Ovary (tissue), 7 donors: ENCODE measurements at regions not wholly inside any gene's neighbourhood (a gene's known extent, or its start where the extent isn't known, plus 50 kb on each side); places are given as distances from the start of the nearest gene placed in this dataset.

Experiments used
- DNase-seq, 5 donors: peaks; one replicate each; pipeline ENCODE4 v3.0.0-alpha.2; 2019 to 2020
- H3K27ac ChIP-seq, 2 donors: fragments of 200-600 bp; one replicate each; pipeline versions ENCODE4 v1.5.1 to v1.8.0; 2019 to 2022
- H3K27me3 ChIP-seq: fragments of 200-600 bp; one replicate; pipeline ENCODE4 v1.8.0; 2022
- H3K36me3 ChIP-seq: fragments of 200-600 bp; sonication (generic); one replicate; pipeline ENCODE4 v1.5.1; 2019
- H3K4me1 ChIP-seq: one replicate; pipeline ENCODE4 v1.8.1; 2013; ENCODE audit warnings: mild to moderate bottlenecking, moderate library complexity; ENCODE audit not compliant: insufficient read depth
- H3K4me3 ChIP-seq: fragments of 200-600 bp; sonication (generic); one replicate; pipeline ENCODE4 v1.5.1; 2017
- H3K9me3 ChIP-seq, 2 donors: fragments of 200-600 bp in 1 of 2; sonication (generic) in 1 of 2; one replicate each; pipeline versions ENCODE4 v1.5.1 to v1.8.1; 2013 to 2019; ENCODE audit warnings: mild to moderate bottlenecking in 1 of 2, moderate library complexity in 1 of 2
- EP300 ChIP-seq: sonication (generic); formaldehyde crosslinking; IDR thresholded peaks from one replicate; pipeline ENCODE4 v1.6.1; 2017; ENCODE audit warnings: antibody characterized with exemption
- POLR2A ChIP-seq: fragments of 450-650 bp; IDR thresholded peaks from one replicate; pipeline ENCODE4 v1.6.1; 2017; ENCODE audit warnings: antibody characterized with exemption, mild to moderate bottlenecking, moderate library complexity
- WGBS, 3 donors: extraction: QIAGEN DNeasy Blood & Tissue Kit in 1 of 3; methylation state at CpG; one replicate each; pipeline versions ENCODE4 v1.1.5 to v1.1.7; 2013 to 2017; 5-methylcytosine and 5-hydroxymethylcytosine counted together
- intact Hi-C, 4 donors: fragments of 100-400 bp; cut with DNase I; formaldehyde crosslinking; loops; one replicate each; pipeline versions ENCODE4 v1.11.0 to v1.15.1; 2022 to 2023
- TF ChIP-seq, protein P1 (sequence below), 3 donors: fragments of 450-650 bp in 2 of 3; fragments of 200-600 bp in 1 of 3; IDR thresholded peaks; one replicate each; pipeline versions ENCODE4 v1.5.1 to v1.8.0; 2016 to 2022; ENCODE audit warnings: antibody characterized with exemption in 3 of 3, mild to moderate bottlenecking in 1 of 3
- donor health status: DM: no; HTN: no; CAD: no; lungs with moderate emphysema.
- donor health status: DM: no; HTN: no; CAD: no.
- donor health status: Bipolar disorder and iron deficiency.
- donor health status: DM: no; HTN: no; CAD: no.
- donor health status: DM: yes; HTN: yes; CAD: no.

DNA sequence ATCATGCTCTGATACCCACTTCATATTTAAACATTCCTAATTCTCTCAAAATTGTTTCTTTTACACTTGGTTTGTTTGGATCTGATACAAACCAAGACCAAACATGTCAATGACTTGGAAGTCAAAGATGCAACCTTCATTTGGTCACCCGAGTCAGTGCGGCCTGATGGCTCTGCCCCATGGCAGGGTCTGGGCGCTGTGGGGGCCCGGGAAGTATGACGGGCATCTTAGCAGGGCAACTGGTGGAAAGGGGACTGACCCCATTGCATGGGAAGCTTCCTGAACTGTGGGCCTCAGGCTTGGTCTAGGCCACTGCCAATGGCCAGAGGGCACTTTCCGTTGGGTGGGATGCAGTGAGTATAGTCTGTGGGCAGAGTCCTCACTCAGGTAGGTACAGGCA, 178.0 kb downstream of the KATNIP start:
- H3K4me1 ChIP-seq = peaks cover 2% of the 10 kb centered on the region
- no peaks in the 10 kb centered on the region for H3K36me3 ChIP-seq
- no peak overlapping the region for H3K27ac ChIP-seq
- H3K9me3 ChIP-seq = no peaks in the 10 kb centered on the region
- WGBS, 3 donors = 96 to 98% (median 97%) methylated on average over 6 of the region's 6 CpGs
- H3K27me3 ChIP-seq = no peaks in the 10 kb centered on the region
- TF ChIP-seq POLR2A (no peak), EP300 (no peak)
- TF ChIP-seq, protein P1, sequence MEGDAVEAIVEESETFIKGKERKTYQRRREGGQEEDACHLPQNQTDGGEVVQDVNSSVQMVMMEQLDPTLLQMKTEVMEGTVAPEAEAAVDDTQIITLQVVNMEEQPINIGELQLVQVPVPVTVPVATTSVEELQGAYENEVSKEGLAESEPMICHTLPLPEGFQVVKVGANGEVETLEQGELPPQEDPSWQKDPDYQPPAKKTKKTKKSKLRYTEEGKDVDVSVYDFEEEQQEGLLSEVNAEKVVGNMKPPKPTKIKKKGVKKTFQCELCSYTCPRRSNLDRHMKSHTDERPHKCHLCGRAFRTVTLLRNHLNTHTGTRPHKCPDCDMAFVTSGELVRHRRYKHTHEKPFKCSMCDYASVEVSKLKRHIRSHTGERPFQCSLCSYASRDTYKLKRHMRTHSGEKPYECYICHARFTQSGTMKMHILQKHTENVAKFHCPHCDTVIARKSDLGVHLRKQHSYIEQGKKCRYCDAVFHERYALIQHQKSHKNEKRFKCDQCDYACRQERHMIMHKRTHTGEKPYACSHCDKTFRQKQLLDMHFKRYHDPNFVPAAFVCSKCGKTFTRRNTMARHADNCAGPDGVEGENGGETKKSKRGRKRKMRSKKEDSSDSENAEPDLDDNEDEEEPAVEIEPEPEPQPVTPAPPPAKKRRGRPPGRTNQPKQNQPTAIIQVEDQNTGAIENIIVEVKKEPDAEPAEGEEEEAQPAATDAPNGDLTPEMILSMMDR (IDR thresholded peaks at IDR 0.05) = no peak
- H3K4me3 ChIP-seq = no peak overlapping the region
- intact Hi-C loops = loop anchor here in 1 of 4 donors (10.0 kb wide), 1 partner anchor 463 kb away; the partner anchor contains the start of gene NSMCE1
- DNase-seq = no peak

DNA sequence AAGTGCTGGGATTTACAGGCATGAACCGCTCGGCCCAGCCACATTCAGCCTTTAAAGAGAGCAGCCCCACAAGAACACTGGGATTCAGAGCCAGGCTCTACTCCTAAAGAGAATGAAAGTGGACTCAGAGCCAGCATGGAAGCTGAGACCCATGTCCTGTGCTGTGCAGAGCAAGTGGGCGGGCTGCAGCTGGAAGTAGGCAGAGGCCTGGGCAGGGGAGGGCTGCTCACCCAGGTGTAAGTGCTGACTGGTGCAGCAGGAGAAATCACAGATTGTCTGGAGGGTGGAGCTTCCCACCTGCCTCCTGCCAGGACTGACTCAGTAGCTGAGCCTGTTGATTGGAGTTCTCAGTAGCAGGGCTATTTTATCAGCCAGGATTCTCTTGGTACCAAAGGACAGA, 178.7 kb downstream of the KATNIP start:
- intact Hi-C loops = loop anchor here in 1 of 4 donors (10.0 kb wide), 1 partner anchor 464 kb away; the partner anchor contains the start of gene NSMCE1
- no peak for TF ChIP-seq EP300
- Histone ChIP-seq H3K9me3 (no peaks in the 10 kb centered on the region), H3K27me3 (no peaks in the 10 kb centered on the region), H3K4me3 (no peak overlapping the region), H3K4me1 (peaks cover 2% of the 10 kb centered on the region), H3K27ac (no peak overlapping the region), H3K36me3 (no peaks in the 10 kb centered on the region)
- DNase-seq = no peak
- 93 to 100% (median 97%) methylated on average over 3 of the region's 3 CpGs for WGBS, 3 donors

DNA sequence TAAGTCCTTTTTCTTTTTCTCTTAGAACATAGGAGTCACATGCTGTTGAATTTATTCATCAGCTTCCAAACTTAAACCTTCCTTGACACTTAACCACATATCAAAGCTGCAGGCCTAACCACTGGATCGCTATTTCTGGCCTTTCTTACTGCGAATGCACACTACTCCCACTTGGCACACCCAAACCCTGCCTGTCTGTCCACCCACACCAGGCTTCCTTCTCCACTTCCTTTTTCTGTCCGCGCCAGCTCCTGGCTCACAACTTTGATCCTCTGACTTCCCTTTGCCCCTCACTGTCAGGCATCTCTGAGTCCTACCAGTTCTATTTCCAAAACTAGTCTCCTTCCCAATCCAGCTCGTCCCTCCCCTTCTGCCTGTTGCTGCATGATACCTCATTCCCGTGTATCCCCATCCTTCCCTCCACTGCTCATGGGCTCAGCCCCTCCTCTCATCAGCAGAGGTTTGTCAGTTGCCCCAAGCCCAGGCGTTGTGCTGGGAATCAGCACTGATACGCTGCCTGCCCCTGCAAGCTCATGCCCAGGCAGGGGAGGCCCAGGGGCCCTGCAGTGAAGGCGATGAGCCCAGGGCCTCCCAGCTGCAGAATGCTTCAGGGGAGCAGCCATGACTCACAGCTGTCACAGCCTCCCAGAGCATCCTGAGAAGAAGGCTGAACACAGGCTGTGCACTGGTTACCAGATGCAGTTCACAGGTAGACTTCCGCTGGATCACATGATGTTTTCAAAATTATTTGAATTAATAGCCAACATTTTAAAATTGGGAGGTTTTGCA, 179.8 kb downstream of the KATNIP start:
- H3K27me3 ChIP-seq = no peaks in the 10 kb centered on the region
- H3K4me3 ChIP-seq = no peak overlapping the region
- intact Hi-C loops = loop anchor here in 1 of 4 donors (10.0 kb wide), 1 partner anchor 465 kb away; the partner anchor contains the start of gene NSMCE1
- no peaks in the 10 kb centered on the region for H3K4me1 ChIP-seq
- 65 to 70% (median 67%) methylated on average over 10 of the region's 10 CpGs for WGBS, 3 donors
- DNase-seq = no peak
- TF ChIP-seq, protein P1 (IDR thresholded peaks at IDR 0.05) = no peak
- no peak for TF ChIP-seq EP300
- TF ChIP-seq POLR2A = no peak
- H3K27ac ChIP-seq = no peak overlapping the region
- H3K36me3 ChIP-seq = no peaks in the 10 kb centered on the region
- H3K9me3 ChIP-seq = no peaks in the 10 kb centered on the region

DNA sequence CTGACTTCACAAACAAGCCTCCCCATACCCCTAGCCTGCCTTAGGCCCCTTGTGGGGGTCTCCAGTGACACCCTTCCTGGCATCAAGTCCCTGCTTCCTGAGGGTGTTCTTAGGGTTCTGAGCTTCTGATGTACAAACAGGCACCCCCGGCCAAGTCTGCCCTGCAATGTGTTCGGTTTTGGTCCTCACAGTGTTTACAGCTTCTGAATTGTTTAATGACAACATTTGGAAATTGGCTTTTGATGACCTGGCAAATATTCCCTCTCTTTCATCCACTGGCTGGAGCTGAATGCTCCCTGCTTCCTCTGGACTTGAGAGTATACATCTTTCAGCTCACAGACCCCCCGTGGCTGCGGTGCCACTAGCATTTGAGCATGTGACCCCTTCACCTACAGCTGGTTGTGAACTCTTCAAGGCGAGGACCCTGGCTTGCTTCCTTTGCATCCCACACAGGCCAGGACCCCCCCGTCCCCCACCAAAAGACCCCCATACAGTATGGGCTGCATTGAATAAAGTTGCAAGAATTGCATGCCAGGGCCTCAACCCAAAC, 180.8 kb downstream of the KATNIP start:
- no peak overlapping the region for H3K27ac ChIP-seq
- intact Hi-C loops = no loop called here
- no peaks in the 10 kb centered on the region for H3K27me3 ChIP-seq
- no peaks in the 10 kb centered on the region for H3K36me3 ChIP-seq
- H3K9me3 ChIP-seq = no peaks in the 10 kb centered on the region
- no peaks in the 10 kb centered on the region for H3K4me1 ChIP-seq
- H3K4me3 ChIP-seq = no peak overlapping the region
- 72 to 83% (median 73%) methylated on average over 6 of the region's 6 CpGs for WGBS, 3 donors
- TF ChIP-seq POLR2A = no peak
- no peak for TF ChIP-seq EP300
- TF ChIP-seq, protein P1 (IDR thresholded peaks at IDR 0.05) = no peak
- DNase-seq = no peak

DNA sequence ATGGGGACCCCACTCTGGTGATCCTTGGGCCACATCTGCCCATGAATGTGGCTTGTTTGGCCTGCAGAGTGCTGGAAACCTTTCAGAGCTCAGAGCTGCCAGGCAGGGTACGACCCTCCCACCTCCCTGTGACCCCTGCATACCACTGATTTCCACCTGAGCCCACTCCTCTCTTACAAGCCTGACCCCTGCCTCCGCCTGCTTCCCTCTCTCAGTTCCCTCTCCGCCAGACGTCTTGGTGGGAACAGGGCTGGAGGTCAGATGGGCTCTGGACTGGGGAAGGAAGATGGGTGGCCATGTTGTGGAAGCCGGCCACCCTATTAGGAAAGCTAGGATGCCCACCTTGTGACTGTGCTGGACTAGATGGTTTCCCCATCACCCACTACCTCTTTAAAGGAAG, 185.1 kb downstream of the KATNIP start:
- Histone ChIP-seq H3K27ac (no peak overlapping the region), H3K36me3 (no peaks in the 10 kb centered on the region), H3K27me3 (no peaks in the 10 kb centered on the region), H3K4me3 (no peak overlapping the region), H3K9me3 (no peaks in the 10 kb centered on the region), H3K4me1 (no peaks in the 10 kb centered on the region)
- no peak for DNase-seq
- 93 to 95% (median 94%) methylated on average over 5 of the region's 5 CpGs for WGBS, 3 donors
- TF ChIP-seq POLR2A (no peak), EP300 (no peak)
- TF ChIP-seq, protein P1 (IDR thresholded peaks at IDR 0.05) = no peak
- intact Hi-C loops = no loop called here
